NCI-H2196 (cell line): ENCODE measurements at regions not wholly inside any gene's neighbourhood (a gene's known extent, or its start where the extent isn't known, plus 50 kb on each side); places are given as distances from the start of the nearest gene placed in this dataset.

ENCODE experiments used
- DNase-seq: peaks from one replicate; lab custom pipeline; 2025; ENCODE audit not compliant: unreplicated experiment; lab: John Stamatoyannopoulos, UW

DNA sequence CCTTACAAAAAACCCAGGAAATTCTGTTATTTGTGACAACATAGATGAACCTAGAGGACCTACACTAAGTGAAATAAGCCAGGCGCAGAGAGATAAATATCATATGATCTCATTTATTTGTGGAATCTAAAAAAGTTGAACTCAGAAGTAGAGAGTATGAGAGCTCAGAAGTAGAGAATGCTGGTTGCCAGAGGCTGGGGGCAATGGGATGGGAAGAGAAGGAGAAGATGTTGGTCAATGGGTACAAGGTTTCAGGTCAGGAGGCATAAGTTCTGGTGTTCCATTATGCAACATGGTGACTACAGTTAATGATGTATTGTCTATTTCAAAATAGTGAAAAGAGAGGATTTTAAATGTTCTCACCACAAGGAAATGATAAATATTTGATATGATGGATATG, 259.1 kb upstream of the POU3F1 start:
- no peak for DNase-seq

GRCh38 chr1:38303843-38304242, 257.2 kb upstream of the POU3F1 start:
- DNase-seq = no peak

- DNase-seq = no peak
Observed at GRCh38 chr1:38301040-38301439, 254.4 kb upstream of the POU3F1 start.

- DNase-seq = no peak
Observed at GRCh38 chr1:38300616-38301015, 254.0 kb upstream of the POU3F1 start.

DNA sequence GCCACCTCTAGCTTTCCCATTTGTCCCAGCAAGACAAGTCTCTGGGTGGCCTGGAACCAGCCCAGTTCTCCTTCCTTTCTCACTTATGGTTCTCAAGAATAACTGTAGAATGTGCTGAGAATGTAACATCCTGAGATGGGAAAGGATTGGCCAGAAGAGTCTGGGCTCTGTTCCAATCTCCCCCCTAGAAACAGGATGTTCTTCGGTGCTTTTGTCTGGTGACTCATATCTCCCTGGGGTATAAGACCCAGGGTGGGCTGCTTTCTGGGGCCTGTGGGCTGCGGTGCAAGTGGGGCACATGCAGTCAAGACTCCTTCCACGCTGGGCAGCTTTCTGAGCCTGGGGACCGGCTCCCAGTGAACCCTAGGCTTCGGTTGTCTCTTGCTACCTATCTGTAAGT, 251.2 kb upstream of the POU3F1 start:
- DNase-seq = no peak

- no peak for DNase-seq
Observed at GRCh38 chr1:38297246-38297645, 250.7 kb upstream of the POU3F1 start.

- no peak for DNase-seq
Observed at GRCh38 chr1:38296047-38296446, 249.5 kb upstream of the POU3F1 start.

DNA sequence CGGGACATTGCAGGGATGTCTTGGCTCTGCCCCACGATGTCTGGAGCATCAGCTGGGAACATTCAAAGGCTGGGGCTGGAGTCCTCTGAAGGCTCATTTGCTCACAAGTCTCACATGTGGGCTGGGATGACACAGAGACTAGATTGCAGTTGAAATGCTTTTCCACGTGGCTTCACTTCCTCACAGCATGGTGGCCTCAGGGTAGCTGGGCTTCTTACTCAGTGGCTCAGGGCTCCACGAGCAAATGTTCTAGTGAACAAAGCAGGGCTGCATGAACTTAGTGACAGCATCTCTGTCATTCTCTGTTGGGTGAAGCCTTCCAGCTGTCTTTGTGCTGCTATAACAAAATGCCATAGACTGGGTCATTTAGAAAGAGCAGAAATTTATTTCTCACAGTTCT, 247.0 kb upstream of the POU3F1 start:
- no peak for DNase-seq

DNA sequence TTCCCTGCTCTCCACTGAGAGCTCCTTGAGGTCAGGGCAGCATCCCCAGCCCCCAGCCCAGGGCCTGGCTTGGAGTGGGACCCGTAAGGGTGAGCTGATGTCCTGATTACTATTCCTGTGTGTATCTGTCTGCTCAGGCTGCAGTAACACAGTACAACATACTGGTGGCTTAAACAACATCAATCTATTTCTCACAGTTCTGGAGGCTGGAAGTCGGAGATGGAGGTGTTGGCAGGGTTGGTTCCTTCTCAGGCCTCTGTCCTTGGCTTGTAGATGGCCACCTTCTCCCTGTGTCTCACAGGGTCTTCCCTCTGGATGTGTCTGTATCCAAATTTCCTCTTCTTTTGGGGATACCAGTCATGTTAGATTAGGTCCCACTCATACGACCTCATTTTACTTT, 246.4 kb upstream of the POU3F1 start:
- no peak for DNase-seq

DNA sequence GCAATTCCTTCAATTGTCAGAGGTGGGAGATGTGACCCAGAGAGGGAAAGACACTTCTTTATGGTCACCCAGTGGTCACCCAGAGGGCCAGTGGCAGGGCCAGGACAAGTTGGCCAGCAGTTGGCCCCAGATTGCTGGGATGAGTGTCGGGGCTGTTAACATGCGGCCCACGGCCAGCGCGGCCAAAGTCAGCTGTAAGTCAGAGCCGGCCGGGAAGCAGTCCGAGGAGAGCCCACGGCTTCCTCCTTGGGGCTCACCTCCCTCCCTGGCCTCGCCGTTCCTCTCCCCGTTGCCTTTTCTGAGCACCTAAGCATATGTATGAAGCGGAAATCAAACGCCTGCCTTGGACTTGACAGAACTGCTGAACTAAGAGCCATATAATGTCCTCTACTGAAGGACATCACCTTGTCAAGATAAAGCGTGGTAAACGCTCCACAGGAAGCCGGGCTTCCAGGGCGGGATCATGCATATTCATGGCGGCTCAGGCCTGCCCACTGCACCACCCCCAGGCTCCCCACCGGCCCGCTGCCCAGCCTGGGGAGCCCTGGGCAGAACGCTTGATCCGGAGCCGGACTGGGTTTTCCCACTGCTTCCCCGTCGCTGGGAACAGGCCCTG, 245.4 kb upstream of the POU3F1 start:
- DNase-seq = no peak

GRCh38 chr1:38291336-38291735, 244.7 kb upstream of the POU3F1 start:
- no peak for DNase-seq

DNA sequence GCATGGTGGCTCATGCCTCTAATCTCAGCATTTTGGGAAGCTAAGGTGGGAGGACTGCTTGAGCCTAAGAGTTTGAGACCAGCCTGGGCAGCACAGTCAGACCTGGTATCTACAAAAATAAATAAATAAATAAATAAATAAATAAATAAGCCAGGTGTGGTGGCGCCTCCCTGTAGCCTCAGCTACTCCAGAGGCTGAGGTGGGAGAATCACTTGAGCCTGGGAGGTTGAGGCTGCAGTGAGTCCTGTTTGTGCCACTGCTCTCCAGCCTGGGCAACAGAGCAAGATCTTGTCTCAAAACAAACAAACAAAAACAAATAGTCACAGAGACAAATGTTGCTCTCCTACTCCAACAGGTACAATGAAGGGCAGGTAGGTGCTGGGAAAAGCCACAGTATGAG, 242.4 kb upstream of the POU3F1 start:
- no peak for DNase-seq

- DNase-seq = no peak
Observed at GRCh38 chr1:38287547-38287946, 241.0 kb upstream of the POU3F1 start.

DNA sequence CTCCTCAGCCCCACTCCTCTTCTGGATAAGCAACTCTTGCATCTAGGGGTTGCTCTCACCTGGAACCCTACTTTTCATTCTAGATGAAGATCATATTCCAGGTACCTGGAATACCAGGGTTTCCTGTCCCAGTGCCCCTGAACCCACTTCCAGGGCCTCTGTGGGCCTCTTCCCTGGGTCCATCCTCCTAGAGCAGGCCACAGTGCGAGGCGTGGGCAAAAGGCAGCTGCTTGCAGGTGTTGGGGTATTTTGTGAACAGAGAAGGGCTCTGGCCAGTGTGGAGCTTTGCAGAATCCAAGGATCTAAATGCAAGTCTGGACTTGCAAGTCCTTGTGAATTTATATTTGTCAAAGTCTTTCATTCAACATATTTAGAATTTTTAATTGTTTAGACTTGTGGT, 240.4 kb upstream of the POU3F1 start:
- DNase-seq = no peak

DNA sequence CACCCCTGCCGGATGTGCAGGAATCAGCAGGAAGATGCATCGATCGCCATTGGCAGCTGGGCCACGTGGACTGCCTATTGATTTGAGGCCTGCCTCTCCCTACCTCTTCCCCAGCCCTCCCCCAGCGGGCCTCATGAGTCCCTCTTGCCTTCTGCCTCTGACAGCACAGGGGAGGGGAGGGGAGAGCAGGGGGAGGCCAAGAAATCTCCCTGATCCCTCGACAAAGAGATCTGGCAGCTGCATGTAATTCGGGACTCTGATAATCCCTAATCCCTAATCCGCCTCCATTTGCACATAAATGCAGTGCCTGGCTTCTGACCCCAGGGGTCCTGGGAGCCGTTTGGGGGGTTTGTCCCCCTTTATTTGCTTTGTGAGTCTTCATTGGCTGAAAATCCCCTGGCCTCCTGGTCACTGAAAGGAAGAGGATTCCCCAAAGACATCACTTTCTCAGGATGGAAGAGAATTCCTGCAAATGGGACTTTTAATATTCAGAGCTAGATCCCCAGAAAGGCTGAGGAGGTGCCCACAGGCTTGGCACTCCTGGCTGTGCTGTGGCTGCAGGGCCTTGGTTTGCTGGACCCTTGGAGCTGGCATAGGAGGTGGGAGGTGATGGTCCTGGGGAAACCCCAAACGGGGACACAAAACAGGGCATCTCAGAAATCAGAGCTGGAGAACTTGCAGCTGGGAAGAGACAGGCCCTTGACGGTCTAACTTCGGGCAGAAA, 239.4 kb upstream of the POU3F1 start:
- no peak for DNase-seq

DNA sequence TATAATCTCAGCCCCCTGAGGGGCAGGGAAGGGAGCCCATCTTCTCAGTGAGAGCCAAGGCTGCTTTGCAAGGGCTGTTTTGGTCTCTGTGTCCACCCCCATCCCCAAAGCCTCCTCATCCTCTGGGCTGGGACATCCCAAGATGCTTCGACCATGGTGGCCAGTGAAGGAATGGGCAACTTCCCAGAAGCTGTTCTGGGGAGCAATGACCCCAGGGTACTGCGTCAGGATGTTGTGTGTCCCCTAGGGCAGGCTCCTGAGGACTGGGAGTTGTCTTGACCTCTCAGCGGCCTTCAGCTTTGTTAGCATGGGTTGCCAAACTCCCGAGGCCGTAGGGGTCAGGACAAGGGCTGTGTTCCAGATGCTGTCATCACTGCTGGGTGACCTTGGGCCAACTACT, 238.4 kb upstream of the POU3F1 start:
- no peak for DNase-seq

DNA sequence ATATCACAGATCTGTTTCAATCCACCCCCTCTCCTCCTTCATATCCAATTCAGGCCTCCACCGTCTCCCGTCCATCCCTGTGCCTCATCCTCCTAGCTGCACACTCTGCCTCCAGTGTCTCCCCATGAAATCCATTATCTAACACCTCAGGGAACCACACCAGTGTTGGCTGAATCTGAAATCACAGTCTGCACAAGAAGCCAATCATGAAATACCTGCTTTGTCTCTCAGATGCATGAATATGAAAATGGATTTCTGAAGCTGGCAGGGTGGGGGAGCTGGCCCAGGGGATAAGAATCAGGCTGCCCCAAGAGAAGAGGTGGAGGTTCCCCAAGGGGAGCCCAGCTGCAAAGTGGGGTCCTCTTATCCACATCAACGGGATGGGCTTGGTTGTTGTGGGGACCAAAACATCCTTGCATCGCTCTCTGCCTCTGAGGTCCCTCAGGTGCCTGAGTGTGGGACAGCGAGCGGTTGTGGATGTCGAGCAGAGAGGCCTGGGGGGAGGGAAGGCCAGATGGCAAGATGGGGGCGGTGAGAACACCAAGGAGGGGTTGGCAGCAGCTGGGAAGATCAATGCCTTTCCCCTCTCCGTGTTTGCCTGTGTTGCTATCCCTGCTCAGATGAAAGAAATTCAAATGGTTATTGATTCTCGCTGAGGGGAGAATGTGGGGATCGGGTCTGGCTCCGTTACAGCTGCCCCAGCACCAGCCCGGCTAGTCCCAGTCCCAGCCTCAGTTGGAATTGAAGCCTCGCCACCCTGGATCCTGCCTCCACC, 237.3 kb upstream of the POU3F1 start:
- DNase-seq = no peak

DNA sequence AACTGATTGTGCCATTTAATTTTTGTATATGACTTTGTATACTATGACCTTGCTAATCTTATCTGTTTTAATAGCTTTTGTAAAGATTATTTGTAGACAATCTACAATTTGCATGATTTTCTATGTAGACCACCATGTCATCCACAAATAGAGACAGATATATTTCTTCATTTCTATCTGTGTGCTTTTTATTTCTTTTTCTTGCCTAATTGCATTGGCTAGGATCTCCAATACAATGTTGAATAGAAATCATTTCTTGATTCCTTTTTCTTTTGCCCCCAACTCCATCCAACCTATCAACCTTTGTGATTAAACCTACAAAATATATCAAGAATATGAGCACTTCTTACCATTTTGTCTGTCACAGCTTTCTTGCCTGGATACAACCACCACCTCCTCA, 232.6 kb upstream of the POU3F1 start:
- no peak for DNase-seq

DNA sequence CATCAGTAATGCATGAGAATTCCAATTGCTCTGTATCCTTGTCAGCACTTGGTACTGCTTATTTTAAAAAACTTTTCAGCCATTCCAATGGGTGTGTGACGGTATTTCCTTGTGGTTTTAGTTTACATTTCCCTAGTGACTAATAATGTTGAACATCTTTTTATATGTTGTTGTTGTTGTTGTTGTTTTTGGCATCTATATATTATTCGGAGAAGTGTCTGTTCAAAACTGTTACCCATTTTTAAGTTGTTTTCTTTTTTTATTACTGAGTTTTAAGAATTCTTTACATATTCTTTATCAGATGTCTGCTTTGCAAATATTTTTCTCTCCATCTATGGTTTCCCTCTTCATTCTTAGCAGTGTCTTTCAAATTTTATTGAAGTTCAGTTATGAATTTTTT, 231.1 kb upstream of the POU3F1 start:
- no peak for DNase-seq

GRCh38 chr1:38275960-38276359, 229.4 kb upstream of the POU3F1 start:
- DNase-seq = no peak

GRCh38 chr1:38274974-38275373, 228.4 kb upstream of the POU3F1 start:
- no peak for DNase-seq

DNA sequence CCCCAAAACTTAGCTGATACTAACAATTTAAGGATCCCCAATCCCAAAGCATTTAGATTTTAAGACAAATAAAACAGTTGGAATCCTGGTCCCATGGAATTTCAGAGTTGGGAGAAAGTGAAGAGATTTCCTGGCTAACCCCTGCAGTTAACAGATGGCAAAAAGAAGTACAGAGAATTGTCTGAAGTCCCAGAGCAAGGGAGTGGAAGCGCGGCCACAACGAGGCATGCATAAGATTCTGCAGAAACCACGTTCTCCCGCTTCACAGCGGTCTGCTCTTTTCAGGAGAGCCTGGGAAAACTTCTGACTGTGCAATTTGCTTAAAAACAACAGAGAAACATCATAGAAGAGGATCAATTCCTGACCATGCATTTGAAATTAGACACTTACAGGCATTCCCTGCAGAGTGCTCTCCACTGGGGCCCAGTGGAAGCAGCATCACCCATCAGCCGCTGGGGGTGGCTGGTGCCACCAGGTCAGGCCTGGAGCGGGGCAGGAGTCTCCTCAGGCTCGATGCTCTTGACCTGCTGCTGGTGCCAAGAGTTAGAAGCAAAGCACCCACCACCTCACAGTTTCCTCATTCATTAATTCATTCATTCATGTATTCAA, 226.7 kb upstream of the POU3F1 start:
- no peak for DNase-seq
